ENCODE measurements at regions not wholly inside any gene's neighbourhood (a gene's known extent, or its start where the extent isn't known, plus 50 kb on each side); places are given as distances from the start of the nearest gene placed in this dataset.
A peak's percentile ranks its signal among the peaks of the same experiment; 100 is the strongest.
"Not testable (repeated sequence)": the region's sequence is repeated elsewhere in the genome, so short reads cannot be mapped to it uniquely, and the experiment has no call there.

GRCh38 chr5:163735069-163735468 lies 229.7 kb downstream of the MAT2B start:
- intact Hi-C loops (cut with micrococcal nuclease): no loop called here
- no peak overlapping the region for H3K4me3 Mint-ChIP-seq

GRCh38 chr5:163747586-163747985 lies 242.2 kb downstream of the MAT2B start:
- no peak overlapping the region for H3K27ac Mint-ChIP-seq
- POLR2A ChIA-PET (ENCODE audit: partially characterized antibody): no interaction called here

More at GRCh38 chr5:163735069-163735468, 229.7 kb downstream of the MAT2B start:
- ChIA-PET POLR2A (ENCODE audit: partially characterized antibody) (no interaction called here), CTCF (ENCODE audit: partially characterized antibody) (no interaction called here)
- Mint-ChIP-seq H3K4me1 (no peaks in the 10 kb centered on the region), H3K27me3 (peaks cover 0 to 4% of the 10 kb centered on the region in 2 donors), H3K27ac (no peak overlapping the region), H3K36me3 (no peaks in the 10 kb centered on the region), H3K9me3 (peaks cover 0 to 8% (median 2%) of the 10 kb centered on the region in 8 donors)
- Histone ChIP-seq H3K4me3 (ENCODE audit: low read length in 2 of 2) (no peak overlapping the region), H3K36me3 (ENCODE audit: insufficient read depth, low read length) (no peaks in the 10 kb centered on the region), H3K27me3 (ENCODE audit: insufficient read depth, low read length) (no peaks in the 10 kb centered on the region), H3K9me3 (ENCODE audit: control insufficient read depth in 1 of 2, low read length in 2 of 2) (no peaks in the 10 kb centered on the region), H3K4me1 (ENCODE audit: insufficient read depth, low read length) (no peaks in the 10 kb centered on the region), H3K27ac (ENCODE audit: low read depth, low read length) (no peak overlapping the region)
- DNase-seq: no peak

GRCh38 chr5:163748934-163749333 lies 243.5 kb downstream of the MAT2B start:
- intact Hi-C loops (cut with micrococcal nuclease): no loop called here
- H3K4me1 ChIP-seq (ENCODE audit: insufficient read depth, low read length): no peaks in the 10 kb centered on the region
- Mint-ChIP-seq H3K9me3 (peaks cover 0 to 8% (median 4%) of the 10 kb centered on the region in 8 donors), H3K27ac (no peak overlapping the region), H3K4me3 (no peak overlapping the region), H3K27me3 (no peaks in the 10 kb centered on the region), H3K4me1 (peaks cover 0 to 2% (median 0%) of the 10 kb centered on the region in 4 donors), H3K36me3 (no peaks in the 10 kb centered on the region)
- POLR2A ChIA-PET (ENCODE audit: partially characterized antibody): no interaction called here
- no peaks in the 10 kb centered on the region for H3K36me3 ChIP-seq (ENCODE audit: insufficient read depth, low read length)
- CTCF ChIA-PET (ENCODE audit: partially characterized antibody): no interaction called here
- no peak overlapping the region for H3K4me3 ChIP-seq (ENCODE audit: low read length in 2 of 2)
- no peak overlapping the region for H3K27ac ChIP-seq (ENCODE audit: low read depth, low read length)
- H3K9me3 ChIP-seq (ENCODE audit: control insufficient read depth in 1 of 2, low read length in 2 of 2): no peaks in the 10 kb centered on the region
- no peak for DNase-seq
- no peaks in the 10 kb centered on the region for H3K27me3 ChIP-seq (ENCODE audit: insufficient read depth, low read length)

More at GRCh38 chr5:163747586-163747985, 242.2 kb downstream of the MAT2B start:
- no peaks in the 10 kb centered on the region for H3K36me3 ChIP-seq (ENCODE audit: insufficient read depth, low read length)
- no peak overlapping the region for H3K4me3 ChIP-seq (ENCODE audit: low read length in 2 of 2)
- CTCF ChIA-PET (ENCODE audit: partially characterized antibody): no interaction called here
- Mint-ChIP-seq H3K4me1 (peaks cover 0 to 2% (median 0%) of the 10 kb centered on the region in 4 donors), H3K9me3 (peaks cover 0 to 8% (median 4%) of the 10 kb centered on the region in 8 donors), H3K4me3 (no peak overlapping the region), H3K36me3 (no peaks in the 10 kb centered on the region), H3K27me3 (no peaks in the 10 kb centered on the region)
- no peaks in the 10 kb centered on the region for H3K9me3 ChIP-seq (ENCODE audit: control insufficient read depth in 1 of 2, low read length in 2 of 2)
- no peak for DNase-seq
- no peaks in the 10 kb centered on the region for H3K27me3 ChIP-seq (ENCODE audit: insufficient read depth, low read length)
- no peaks in the 10 kb centered on the region for H3K4me1 ChIP-seq (ENCODE audit: insufficient read depth, low read length)
- intact Hi-C loops (cut with micrococcal nuclease): no loop called here
- no peak overlapping the region for H3K27ac ChIP-seq (ENCODE audit: low read depth, low read length)

DNA sequence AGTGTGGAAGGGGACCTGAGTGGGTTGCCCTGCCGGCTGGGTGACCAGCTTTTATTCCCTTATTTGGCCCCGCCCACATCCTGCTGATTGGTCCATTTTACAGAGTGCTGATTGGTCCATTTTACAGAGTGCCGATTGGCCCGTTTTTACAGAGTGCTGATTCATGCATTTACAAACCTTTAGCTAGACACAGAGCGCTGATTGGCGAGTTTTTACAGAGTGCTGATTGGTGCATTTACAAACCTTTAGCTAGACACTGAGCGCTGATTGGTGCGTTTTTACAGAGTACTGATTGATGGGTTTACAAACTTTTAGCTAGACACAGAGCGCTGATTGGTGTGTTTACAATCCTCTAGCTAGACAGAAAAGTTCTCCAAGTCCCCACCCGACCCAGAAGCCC lies 245.0 kb downstream of the MAT2B start:
- H3K36me3 Mint-ChIP-seq; intact Hi-C loops (cut with micrococcal nuclease); H3K4me1 Mint-ChIP-seq; CTCF ChIA-PET (ENCODE audit: partially characterized antibody); H3K27me3 Mint-ChIP-seq; H3K27ac Mint-ChIP-seq; H3K9me3 ChIP-seq (ENCODE audit: control insufficient read depth in 1 of 2, low read length in 2 of 2); POLR2A ChIA-PET (ENCODE audit: partially characterized antibody); H3K27ac ChIP-seq (ENCODE audit: low read depth, low read length); H3K9me3 Mint-ChIP-seq; DNase-seq; H3K36me3 ChIP-seq (ENCODE audit: insufficient read depth, low read length); H3K4me3 ChIP-seq (ENCODE audit: low read length in 2 of 2); H3K27me3 ChIP-seq (ENCODE audit: insufficient read depth, low read length); H3K4me1 ChIP-seq (ENCODE audit: insufficient read depth, low read length); H3K4me3 Mint-ChIP-seq: not testable (repeated sequence)

GRCh38 chr5:163755505-163755904 lies 250.1 kb downstream of the MAT2B start:
- intact Hi-C loops (cut with micrococcal nuclease): no loop called here

DNA sequence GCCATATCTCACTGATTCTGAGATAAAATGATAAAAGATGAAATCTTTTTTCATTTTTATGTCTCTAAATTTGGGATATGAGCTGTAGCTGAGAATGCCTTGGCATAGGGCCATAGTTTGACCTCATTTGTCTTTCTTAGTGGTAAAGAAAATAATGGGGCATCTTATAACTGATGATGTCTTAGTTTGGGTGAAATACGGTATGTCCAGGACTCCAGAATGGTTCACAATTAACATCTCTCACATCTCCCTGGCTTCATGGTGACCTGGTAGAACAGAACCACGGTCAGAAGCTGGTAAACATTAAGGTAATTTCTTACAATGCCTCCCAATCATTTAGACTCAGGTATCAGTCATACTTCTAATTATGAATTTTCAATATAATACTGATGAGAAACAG lies 250.8 kb downstream of the MAT2B start:
- POLR2A ChIA-PET (ENCODE audit: partially characterized antibody): no interaction called here
- no peak overlapping the region for H3K27ac ChIP-seq (ENCODE audit: low read depth, low read length)
- intact Hi-C loops (cut with micrococcal nuclease): no loop called here
- no peak overlapping the region for H3K4me3 ChIP-seq (ENCODE audit: low read length in 2 of 2)
- CTCF ChIA-PET (ENCODE audit: partially characterized antibody): no interaction called here
- Mint-ChIP-seq H3K4me3 (no peak overlapping the region), H3K36me3 (no peaks in the 10 kb centered on the region), H3K27ac (no peak overlapping the region), H3K4me1 (peaks cover 0 to 2% (median 0%) of the 10 kb centered on the region in 4 donors), H3K27me3 (no peaks in the 10 kb centered on the region), H3K9me3 (peaks cover 2 to 7% (median 5%) of the 10 kb centered on the region in 8 donors)
- no peak for DNase-seq
- no peaks in the 10 kb centered on the region for H3K27me3 ChIP-seq (ENCODE audit: insufficient read depth, low read length)
- no peaks in the 10 kb centered on the region for H3K9me3 ChIP-seq (ENCODE audit: control insufficient read depth in 1 of 2, low read length in 2 of 2)
- H3K4me1 ChIP-seq (ENCODE audit: insufficient read depth, low read length): no peaks in the 10 kb centered on the region
- H3K36me3 ChIP-seq (ENCODE audit: insufficient read depth, low read length): no peaks in the 10 kb centered on the region

More at GRCh38 chr5:163755505-163755904, 250.1 kb downstream of the MAT2B start:
- no peak for DNase-seq
- no peak overlapping the region for H3K4me3 ChIP-seq (ENCODE audit: low read length in 2 of 2)
- no peaks in the 10 kb centered on the region for H3K27me3 Mint-ChIP-seq
- ChIA-PET POLR2A (ENCODE audit: partially characterized antibody) (no interaction called here), CTCF (ENCODE audit: partially characterized antibody) (no interaction called here)
- H3K27ac Mint-ChIP-seq: no peak overlapping the region
- no peaks in the 10 kb centered on the region for H3K4me1 ChIP-seq (ENCODE audit: insufficient read depth, low read length)
- H3K9me3 Mint-ChIP-seq: peaks cover 2 to 7% (median 4%) of the 10 kb centered on the region in 8 donors
- H3K27ac ChIP-seq (ENCODE audit: low read depth, low read length): no peak overlapping the region
- H3K4me3 Mint-ChIP-seq: no peak overlapping the region
- peaks cover 0 to 2% (median 0%) of the 10 kb centered on the region in 4 donors for H3K4me1 Mint-ChIP-seq
- no peaks in the 10 kb centered on the region for H3K36me3 ChIP-seq (ENCODE audit: insufficient read depth, low read length)
- no peaks in the 10 kb centered on the region for H3K9me3 ChIP-seq (ENCODE audit: control insufficient read depth in 1 of 2, low read length in 2 of 2)
- H3K27me3 ChIP-seq (ENCODE audit: insufficient read depth, low read length): no peaks in the 10 kb centered on the region
- H3K36me3 Mint-ChIP-seq: no peaks in the 10 kb centered on the region

GRCh38 chr5:163757344-163757743 lies 251.9 kb downstream of the MAT2B start:
- no peak overlapping the region for H3K4me3 ChIP-seq (ENCODE audit: low read length in 2 of 2)
- POLR2A ChIA-PET (ENCODE audit: partially characterized antibody): no interaction called here
- Mint-ChIP-seq H3K4me3 (peak overlapping the region in 1 of 8 donors; percentile 1), H3K4me1 (no peaks in the 10 kb centered on the region), H3K27me3 (no peaks in the 10 kb centered on the region), H3K9me3 (peaks cover 0 to 7% (median 4%) of the 10 kb centered on the region in 8 donors), H3K27ac (peak overlapping the region in 2 of 7 donors; percentile 21 to 79), H3K36me3 (no peaks in the 10 kb centered on the region)
- no peaks in the 10 kb centered on the region for H3K4me1 ChIP-seq (ENCODE audit: insufficient read depth, low read length)
- intact Hi-C loops (cut with micrococcal nuclease): no loop called here
- H3K27ac ChIP-seq (ENCODE audit: low read depth, low read length): no peak overlapping the region
- peak in 3 of 5 donors; percentile 8 to 15 (median 10) for DNase-seq
- CTCF ChIA-PET (ENCODE audit: partially characterized antibody): no interaction called here
- H3K27me3 ChIP-seq (ENCODE audit: insufficient read depth, low read length): no peaks in the 10 kb centered on the region
- no peaks in the 10 kb centered on the region for H3K9me3 ChIP-seq (ENCODE audit: control insufficient read depth in 1 of 2, low read length in 2 of 2)
- H3K36me3 ChIP-seq (ENCODE audit: insufficient read depth, low read length): no peaks in the 10 kb centered on the region

DNA sequence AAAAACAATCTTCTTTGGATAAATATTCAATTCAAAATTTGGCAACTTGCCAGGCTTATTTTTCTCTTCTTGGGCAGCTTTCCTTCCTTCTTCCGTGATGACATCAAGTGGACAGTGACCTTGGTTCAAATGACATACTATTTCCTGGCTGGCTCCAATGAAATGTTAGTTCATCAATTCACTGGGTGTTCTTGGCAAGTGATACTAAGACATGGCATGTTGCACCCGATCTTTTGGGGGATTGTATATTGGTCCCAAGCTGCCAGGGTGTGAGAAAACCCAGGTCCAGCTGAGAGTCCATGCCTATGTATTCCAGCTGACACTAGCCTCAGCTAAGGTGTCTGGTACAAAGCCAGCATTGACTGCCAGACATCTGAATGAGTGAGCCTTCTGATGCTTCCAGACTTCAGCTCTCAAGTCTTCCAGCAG lies 252.9 kb downstream of the MAT2B start:
- no peak overlapping the region for H3K27ac ChIP-seq (ENCODE audit: low read depth, low read length)
- no peak overlapping the region for H3K27ac Mint-ChIP-seq
- H3K4me3 Mint-ChIP-seq: no peak overlapping the region
- H3K9me3 Mint-ChIP-seq: peaks cover 0 to 7% (median 3%) of the 10 kb centered on the region in 8 donors
- no peaks in the 10 kb centered on the region for H3K36me3 Mint-ChIP-seq
- no peaks in the 10 kb centered on the region for H3K27me3 Mint-ChIP-seq
- CTCF ChIA-PET (ENCODE audit: partially characterized antibody): no interaction called here
- no peaks in the 10 kb centered on the region for H3K4me1 Mint-ChIP-seq
- DNase-seq: no peak
- no peaks in the 10 kb centered on the region for H3K4me1 ChIP-seq (ENCODE audit: insufficient read depth, low read length)
- POLR2A ChIA-PET (ENCODE audit: partially characterized antibody): no interaction called here
- no peaks in the 10 kb centered on the region for H3K27me3 ChIP-seq (ENCODE audit: insufficient read depth, low read length)
- no peak overlapping the region for H3K4me3 ChIP-seq (ENCODE audit: low read length in 2 of 2)
- intact Hi-C loops (cut with micrococcal nuclease): no loop called here
- no peaks in the 10 kb centered on the region for H3K36me3 ChIP-seq (ENCODE audit: insufficient read depth, low read length)
- H3K9me3 ChIP-seq (ENCODE audit: control insufficient read depth in 1 of 2, low read length in 2 of 2): no peaks in the 10 kb centered on the region

Measured in CD4-positive, alpha-beta memory T cell (primary cell).